OCI-M2 (cell line): ENCODE measurements at regions not wholly inside any gene's neighbourhood (a gene's known extent, or its start where the extent isn't known, plus 50 kb on each side); places are given as distances from the start of the nearest gene placed in this dataset.
"Not testable (repeated sequence)": the region's sequence is repeated elsewhere in the genome, so short reads cannot be mapped to it uniquely, and the experiment has no call there.

ENCODE experiments used
- DNase-seq: peaks from one replicate; lab custom pipeline; 2025; ENCODE audit not compliant: unreplicated experiment; lab: John Stamatoyannopoulos, UW

GRCh38 chr4:133597251-133597650 lies 448.2 kb downstream of the PCDH10 start:
- no peak for DNase-seq

GRCh38 chr4:133596459-133596858 lies 447.4 kb downstream of the PCDH10 start:
- peak; percentile 44 for DNase-seq

GRCh38 chr4:133594390-133595207 lies 445.5 kb downstream of the PCDH10 start:
- DNase-seq = no peak

GRCh38 chr4:133593764-133594163 lies 444.7 kb downstream of the PCDH10 start:
- DNase-seq = no peak

GRCh38 chr4:133592591-133592990 lies 443.5 kb downstream of the PCDH10 start:
- no peak for DNase-seq

GRCh38 chr4:133592106-133592505 lies 443.0 kb downstream of the PCDH10 start:
- DNase-seq = no peak

GRCh38 chr4:133588306-133588705 lies 439.2 kb downstream of the PCDH10 start:
- DNase-seq = no peak

GRCh38 chr4:133585323-133585722 lies 436.2 kb downstream of the PCDH10 start:
- no peak for DNase-seq

GRCh38 chr4:133584714-133585113 lies 435.6 kb downstream of the PCDH10 start:
- DNase-seq = no peak

- no peak for DNase-seq
These were observed 433.0 kb downstream of the PCDH10 start for GRCh38 chr4:133581996-133582619.

GRCh38 chr4:133574248-133574647 lies 425.2 kb downstream of the PCDH10 start:
- no peak for DNase-seq

- DNase-seq = no peak
These were observed 416.3 kb downstream of the PCDH10 start for GRCh38 chr4:133565379-133565778.

- no peak for DNase-seq
These were observed 410.9 kb downstream of the PCDH10 start for GRCh38 chr4:133559987-133560386.

GRCh38 chr4:133555671-133556070 lies 406.6 kb downstream of the PCDH10 start:
- DNase-seq = no peak

GRCh38 chr4:133550436-133550835 lies 401.3 kb downstream of the PCDH10 start:
- no peak for DNase-seq

- no peak for DNase-seq
These were observed 395.0 kb downstream of the PCDH10 start for GRCh38 chr4:133544097-133544496.

GRCh38 chr4:133537780-133538281 lies 388.7 kb downstream of the PCDH10 start:
- DNase-seq = no peak

- DNase-seq = not testable (repeated sequence)
These were observed 385.1 kb downstream of the PCDH10 start for GRCh38 chr4:133534224-133534623.

GRCh38 chr4:133524369-133524768 lies 375.3 kb downstream of the PCDH10 start:
- DNase-seq = no peak

- no peak for DNase-seq
These were observed 364.8 kb downstream of the PCDH10 start for GRCh38 chr4:133513901-133514300.

- DNase-seq = no peak
These were observed 349.1 kb downstream of the PCDH10 start for GRCh38 chr4:133498149-133498548.

GRCh38 chr4:133493776-133494175 lies 344.7 kb downstream of the PCDH10 start:
- no peak for DNase-seq
